Stomach (tissue), 8 donors: ENCODE measurements at regions not wholly inside any gene's neighbourhood (a gene's known extent, or its start where the extent isn't known, plus 50 kb on each side); places are given as distances from the start of the nearest gene placed in this dataset.
A peak's percentile ranks its signal among the peaks of the same experiment; 100 is the strongest.

Experiments
- DNase-seq, 2 donors: peaks; one replicate each; pipeline versions ENCODE4 v3.0.0 to v3.0.0-alpha.2; 2013 to 2019
- H3K27ac ChIP-seq, 5 donors: fragments of 200-600 bp in 4 of 5; sonication (generic) in 4 of 5; one replicate each; pipeline ENCODE4 v1.5.1; 2013 to 2019; ENCODE audit warnings: mild to moderate bottlenecking in 1 of 5, moderate library complexity in 1 of 5
- H3K27me3 ChIP-seq, 3 donors: fragments of 200-600 bp; sonication (generic); one replicate each; pipeline ENCODE4 v1.5.1; 2017 to 2019; ENCODE audit warnings: mixed run types in 1 of 3
- H3K36me3 ChIP-seq, 4 donors: fragments of 200-600 bp; sonication (generic); 1 replicate in 3 of 4; 2 replicates in 1 of 4; pipeline ENCODE4 v1.5.1; 2016 to 2019
- H3K4me1 ChIP-seq, 4 donors: fragments of 200-600 bp; sonication (generic); one replicate each; pipeline ENCODE4 v1.5.1; 2016 to 2019
- H3K4me3 ChIP-seq, 4 donors: fragments of 200-600 bp; sonication (generic) in 3 of 4; one replicate each; pipeline ENCODE4 v1.5.1; 2016 to 2019; ENCODE audit warnings: mild to moderate bottlenecking in 1 of 4
- H3K9me3 ChIP-seq, 4 donors: fragments of 200-600 bp; sonication (generic); one replicate each; pipeline ENCODE4 v1.5.1; 2016 to 2019
- CTCF ChIP-seq, 7 experiments: fragments of 450-650 bp in 4 of 7; fragments of 200-600 bp in 3 of 7; sonication (generic) in 3 of 7; IDR thresholded peaks; one replicate each; pipeline ENCODE4 v1.5.1; 2016 to 2019; ENCODE audit warnings: antibody characterized with exemption in 7 of 7, control low read depth in 2 of 7, mild to moderate bottlenecking in 1 of 7
- EP300 ChIP-seq: sonication (generic); formaldehyde crosslinking; IDR thresholded peaks from one replicate; pipeline ENCODE4 v1.6.1; 2017; ENCODE audit warnings: antibody characterized with exemption
- POLR2A ChIP-seq, 4 donors: fragments of 450-650 bp; IDR thresholded peaks; one replicate each; pipeline ENCODE4 v1.6.1; 2016; ENCODE audit warnings: antibody characterized with exemption in 4 of 4, control low read depth in 2 of 4, mild to moderate bottlenecking in 1 of 4, moderate library complexity in 1 of 4
- POLR2AphosphoS5 ChIP-seq, 3 donors: sonication (generic); formaldehyde crosslinking; IDR thresholded peaks; one replicate each; pipeline ENCODE4 v1.6.1; 2016; ENCODE audit warnings: antibody characterized with exemption in 3 of 3
- WGBS, 5 donors: extraction: QIAGEN DNeasy Blood & Tissue Kit in 3 of 5; methylation state at CpG; one replicate each; pipeline versions ENCODE4 v1.1.5 to v1.1.7; 2013 to 2018; 5-methylcytosine and 5-hydroxymethylcytosine counted together
- intact Hi-C: fragments of 100-400 bp; cut with DNase I; formaldehyde crosslinking; loops from one replicate; pipeline ENCODE4 v1.15.1; 2023; ENCODE audit warnings: low total_unique reads
- donor health status: healthy with polysubstance abuse.
- donor health status: Bipolar disorder and iron deficiency.
- donor health status: healthy.

- intact Hi-C loops = loop anchor here (10.0 kb wide), 2 partner anchors 492 to 1192 kb away; no protein-coding TSS in a partner anchor
- H3K27me3 ChIP-seq = no peaks in the 10 kb centered on the region
- no peaks in the 10 kb centered on the region for H3K4me1 ChIP-seq
- peak; percentile 51 to 90 for DNase-seq
- H3K27ac ChIP-seq = no peak overlapping the region
- H3K4me3 ChIP-seq = no peak overlapping the region
- H3K36me3 ChIP-seq = no peaks in the 10 kb centered on the region
- WGBS, 5 donors = 45 to 56% (median 50%) methylated on average over 6 of the region's 6 CpGs
- TF ChIP-seq CTCF (IDR thresholded peaks at IDR 0.05) (peak in 4 of 7 experiments; percentile 54 to 72 (median 58)), POLR2A (IDR thresholded peaks at IDR 0.05) (no peak), EP300 (no peak)
- no peaks in the 10 kb centered on the region for H3K9me3 ChIP-seq
Observed at GRCh38 chr5:164013077-164013670, 507.8 kb downstream of the MAT2B start.

- Histone ChIP-seq H3K4me1 (no peaks in the 10 kb centered on the region), H3K36me3 (no peaks in the 10 kb centered on the region), H3K27ac (no peak overlapping the region), H3K9me3 (no peaks in the 10 kb centered on the region), H3K27me3 (no peaks in the 10 kb centered on the region), H3K4me3 (no peak overlapping the region)
- WGBS, 5 donors = 89 to 93% (median 93%) methylated on average over 7 of the region's 7 CpGs
- intact Hi-C loops = no loop called here
- no peak for DNase-seq
- TF ChIP-seq CTCF (IDR thresholded peaks at IDR 0.05) (no peak), EP300 (no peak), POLR2AphosphoS5 (IDR thresholded peaks at IDR 0.05) (no peak), POLR2A (IDR thresholded peaks at IDR 0.05) (no peak)
Observed at GRCh38 chr5:164020116-164020515, 514.7 kb downstream of the MAT2B start.

GRCh38 chr5:164027738-164028137, 522.3 kb downstream of the MAT2B start:
- no peaks in the 10 kb centered on the region for H3K4me1 ChIP-seq
- no peaks in the 10 kb centered on the region for H3K27me3 ChIP-seq
- intact Hi-C loops = no loop called here
- no peak overlapping the region for H3K4me3 ChIP-seq
- H3K27ac ChIP-seq = no peak overlapping the region
- H3K36me3 ChIP-seq = no peaks in the 10 kb centered on the region
- 68 to 74% (median 70%) methylated on average over 2 of the region's 2 CpGs for WGBS, 5 donors
- no peak for TF ChIP-seq CTCF (IDR thresholded peaks at IDR 0.05)
- TF ChIP-seq POLR2A (IDR thresholded peaks at IDR 0.05) = no peak
- TF ChIP-seq POLR2AphosphoS5 (IDR thresholded peaks at IDR 0.05) = no peak
- no peak for TF ChIP-seq EP300
- H3K9me3 ChIP-seq = no peaks in the 10 kb centered on the region
- DNase-seq = no peak

- WGBS, 5 donors = 82 to 91% (median 84%) methylated on average over 3 of the region's 3 CpGs
- Histone ChIP-seq H3K27ac (no peak overlapping the region), H3K4me1 (no peaks in the 10 kb centered on the region), H3K4me3 (no peak overlapping the region), H3K9me3 (no peaks in the 10 kb centered on the region), H3K27me3 (no peaks in the 10 kb centered on the region), H3K36me3 (no peaks in the 10 kb centered on the region)
- intact Hi-C loops = no loop called here
- no peak for DNase-seq
- TF ChIP-seq POLR2A (IDR thresholded peaks at IDR 0.05) (no peak), EP300 (no peak), POLR2AphosphoS5 (IDR thresholded peaks at IDR 0.05) (no peak), CTCF (IDR thresholded peaks at IDR 0.05) (no peak)
Observed at GRCh38 chr5:164038128-164038783, 532.8 kb downstream of the MAT2B start.
